DMS153 treated with DMSO at 0.1 percent for 48 hours (cell line): ENCODE measurements at regions not wholly inside any gene's neighbourhood (a gene's known extent, or its start where the extent isn't known, plus 50 kb on each side); places are given as distances from the start of the nearest gene placed in this dataset.
A peak's percentile ranks its signal among the peaks of the same experiment; 100 is the strongest.
"Not testable (repeated sequence)": the region's sequence is repeated elsewhere in the genome, so short reads cannot be mapped to it uniquely, and the experiment has no call there.

Experiments used
- DNase-seq: peaks from one replicate; lab custom pipeline; 2025; ENCODE audit not compliant: unreplicated experiment; lab: John Stamatoyannopoulos, UW

- no peak for DNase-seq
These were observed 211.2 kb downstream of the PRDM9 start for GRCh38 chr5:23718564-23718963.

GRCh38 chr5:23721336-23721735 lies 213.9 kb downstream of the PRDM9 start:
- no peak for DNase-seq

GRCh38 chr5:23727271-23727670 lies 219.9 kb downstream of the PRDM9 start:
- DNase-seq, result peak; percentile 96

- no peak for DNase-seq
These were observed 222.6 kb downstream of the PRDM9 start for GRCh38 chr5:23730023-23730422.

DNA sequence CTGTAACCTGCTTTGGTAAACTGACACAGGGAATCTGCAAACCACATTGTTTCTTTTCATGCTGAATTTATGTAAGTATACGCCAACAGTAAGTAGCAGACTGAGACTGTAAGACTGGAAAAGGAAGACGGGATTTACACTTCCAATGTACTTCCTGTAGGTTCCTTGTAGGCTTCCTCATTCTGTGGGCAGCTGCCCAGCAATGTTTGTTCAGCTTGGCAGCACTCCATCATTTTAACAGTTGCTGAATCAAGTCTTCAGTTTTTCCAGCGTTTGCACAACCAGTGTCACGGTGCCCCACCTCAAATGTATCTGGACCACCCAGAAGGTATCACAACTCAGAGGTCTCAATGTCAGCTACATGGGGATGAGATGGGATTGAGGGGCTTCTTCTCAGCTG lies 232.6 kb downstream of the PRDM9 start:
- no peak for DNase-seq

DNA sequence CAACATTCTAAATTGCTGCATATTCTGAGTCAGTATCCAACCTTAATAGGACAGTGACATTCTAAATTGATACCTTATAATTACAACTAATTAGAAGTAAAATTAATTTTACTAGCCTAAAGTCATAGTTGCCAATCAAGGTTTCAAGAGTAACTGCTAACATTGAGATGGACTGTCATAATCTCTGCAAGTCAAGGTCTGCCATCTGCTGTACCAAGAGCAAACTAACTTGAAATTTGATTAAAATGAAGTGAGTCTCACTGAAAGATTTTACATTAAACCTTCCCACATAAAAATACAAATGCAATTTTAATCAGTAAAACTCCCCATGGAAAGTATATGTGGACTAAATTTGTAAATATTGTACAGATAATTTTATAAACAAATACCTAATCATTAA lies 235.3 kb downstream of the PRDM9 start:
- peak; percentile 23 for DNase-seq

DNA sequence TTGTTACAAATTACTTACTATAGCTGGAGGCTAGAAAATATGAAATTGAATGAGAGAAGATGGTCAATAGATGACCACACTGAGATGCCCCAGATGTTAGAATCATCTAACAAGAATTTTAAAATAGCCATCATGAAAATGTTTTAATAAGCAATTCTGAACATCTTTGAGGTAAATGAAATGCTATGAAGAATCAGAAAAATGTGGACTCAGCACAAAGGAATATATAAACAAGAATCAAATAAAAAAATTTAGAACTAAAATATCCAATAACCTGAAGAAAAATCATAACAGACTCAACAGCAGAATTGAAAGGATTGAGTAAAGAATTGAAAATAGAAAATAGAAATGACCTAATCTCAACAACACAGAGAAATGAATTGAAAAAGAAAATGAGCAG lies 248.5 kb downstream of the PRDM9 start:
- DNase-seq, result no peak

DNA sequence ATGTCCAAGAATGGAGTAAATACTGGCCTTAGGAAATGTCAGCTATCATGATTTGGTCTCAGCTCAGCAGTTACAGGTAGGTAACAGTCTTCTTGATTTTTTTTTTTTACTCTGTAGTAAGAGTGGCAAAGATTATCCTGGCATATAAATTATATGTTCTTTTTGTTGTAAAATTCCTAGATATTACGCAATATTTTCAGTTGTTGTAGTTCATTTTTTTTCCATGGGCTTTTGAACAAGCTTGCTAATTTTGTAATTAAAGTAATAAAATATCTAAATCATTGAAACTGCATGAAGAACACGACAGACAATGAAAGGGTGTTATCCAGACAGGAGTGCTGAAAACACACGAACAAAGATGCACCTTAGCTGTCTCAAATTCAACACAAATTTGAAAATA lies 249.4 kb downstream of the PRDM9 start:
- DNase-seq, result no peak

- no peak for DNase-seq
These were observed 255.8 kb downstream of the PRDM9 start for GRCh38 chr5:23763170-23763569.

DNA sequence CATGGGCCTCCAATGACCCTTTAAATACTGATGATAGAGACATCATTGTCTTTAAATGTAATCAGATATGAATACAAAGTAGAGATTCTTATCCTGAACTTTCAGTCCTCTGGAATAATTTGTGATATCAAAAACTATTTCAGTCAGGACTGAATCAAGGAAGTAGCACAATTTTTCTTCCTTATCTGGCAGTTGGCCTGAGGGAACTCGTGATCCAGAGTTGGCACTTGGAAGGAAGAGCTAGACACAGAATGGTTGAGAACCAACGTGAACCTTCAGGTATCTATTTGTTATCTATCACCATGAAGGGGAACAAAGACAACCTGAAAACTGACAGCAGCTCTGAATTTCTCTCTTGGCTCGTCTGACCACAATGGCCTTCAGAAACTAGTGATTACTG lies 269.3 kb downstream of the PRDM9 start:
- no peak for DNase-seq

DNA sequence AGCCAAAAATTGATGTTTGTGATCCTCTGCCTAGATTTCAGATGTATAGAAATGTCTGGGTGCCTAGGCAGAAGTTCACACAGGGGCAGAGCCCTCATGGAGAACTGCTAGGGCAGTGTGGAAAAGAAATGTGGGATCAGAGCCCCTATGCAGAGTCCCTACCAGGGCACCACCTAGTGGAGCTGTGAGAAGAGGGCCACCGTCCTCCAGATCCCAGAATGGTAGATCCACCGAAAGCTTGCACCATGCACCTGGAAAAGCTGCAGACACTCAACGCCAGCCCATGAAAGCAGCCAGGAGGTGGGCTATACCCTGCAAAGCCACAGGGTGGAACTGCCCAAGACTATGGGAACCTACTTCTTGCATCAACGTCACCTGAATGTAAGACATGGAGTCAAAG lies 292.9 kb downstream of the PRDM9 start:
- DNase-seq, result not testable (repeated sequence)

- peak; percentile 36 for DNase-seq
These were observed 313.5 kb downstream of the PRDM9 start for GRCh38 chr5:23820765-23821471.

DNA sequence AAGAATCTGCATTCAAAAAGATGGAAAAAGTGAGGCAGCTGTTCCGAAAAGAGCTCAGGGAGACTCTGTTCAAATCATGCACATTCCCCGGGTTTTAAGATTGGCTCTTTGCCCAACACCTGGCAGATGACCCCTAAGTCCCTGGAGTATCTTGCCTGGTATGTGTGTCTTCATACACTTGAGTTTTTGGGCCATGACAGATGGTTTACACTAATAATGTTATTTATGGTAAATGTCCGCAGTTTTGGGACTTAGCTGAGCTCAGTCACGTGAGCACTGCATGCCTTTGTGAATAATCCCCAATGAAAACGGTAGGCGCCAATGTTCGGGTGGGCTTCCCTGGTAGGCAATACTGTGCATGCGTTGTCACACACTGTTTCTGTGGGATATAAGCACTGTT lies 316.1 kb downstream of the PRDM9 start:
- DNase-seq, result no peak

- no peak for DNase-seq
These were observed 317.8 kb downstream of the PRDM9 start for GRCh38 chr5:23825196-23825595.

- DNase-seq, result peak; percentile 10
These were observed 332.7 kb downstream of the PRDM9 start for GRCh38 chr5:23840083-23840482.

DNA sequence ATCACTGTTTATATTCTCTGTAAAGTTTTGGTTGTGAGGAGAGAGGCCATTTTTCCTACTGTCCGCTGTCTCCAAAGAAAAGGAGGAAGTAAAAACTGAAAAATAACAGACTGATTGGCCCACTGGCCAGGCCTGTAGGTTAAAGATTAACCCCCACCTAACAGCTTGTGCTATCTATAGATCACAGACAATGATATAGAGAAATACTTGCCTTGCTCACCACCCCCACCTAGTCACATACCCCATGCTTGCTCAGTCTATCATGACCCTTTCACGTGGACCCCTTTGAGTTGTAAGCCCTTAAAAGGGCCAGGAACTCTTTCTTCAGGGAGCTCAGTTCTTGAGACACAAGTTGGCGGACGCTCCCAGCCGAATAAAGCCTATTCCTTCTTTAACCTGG lies 357.4 kb downstream of the PRDM9 start:
- DNase-seq, result no peak

DNA sequence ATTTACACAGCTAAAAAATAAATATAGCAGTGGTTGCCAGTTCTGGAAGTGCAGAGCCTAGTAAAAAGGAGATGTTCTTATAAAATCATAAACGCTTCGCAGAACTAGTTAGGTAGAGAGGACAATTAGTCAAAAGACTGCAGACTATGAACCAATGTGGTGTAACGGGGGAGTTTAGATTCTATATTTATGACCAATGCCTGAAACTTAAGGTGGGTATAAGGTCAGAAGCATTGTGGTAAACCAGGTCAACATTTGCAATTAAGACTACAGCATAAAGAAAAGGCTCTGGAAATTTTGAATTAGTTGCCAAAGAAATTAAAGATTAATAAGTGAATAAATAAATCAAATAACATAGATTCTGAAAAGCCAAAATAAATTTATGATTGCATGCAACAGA lies 370.4 kb downstream of the PRDM9 start:
- DNase-seq, result no peak

GRCh38 chr5:23884405-23885031 lies 377.1 kb downstream of the PRDM9 start:
- no peak for DNase-seq

- DNase-seq, result no peak
These were observed 386.2 kb downstream of the PRDM9 start for GRCh38 chr5:23893561-23893960.

DNA sequence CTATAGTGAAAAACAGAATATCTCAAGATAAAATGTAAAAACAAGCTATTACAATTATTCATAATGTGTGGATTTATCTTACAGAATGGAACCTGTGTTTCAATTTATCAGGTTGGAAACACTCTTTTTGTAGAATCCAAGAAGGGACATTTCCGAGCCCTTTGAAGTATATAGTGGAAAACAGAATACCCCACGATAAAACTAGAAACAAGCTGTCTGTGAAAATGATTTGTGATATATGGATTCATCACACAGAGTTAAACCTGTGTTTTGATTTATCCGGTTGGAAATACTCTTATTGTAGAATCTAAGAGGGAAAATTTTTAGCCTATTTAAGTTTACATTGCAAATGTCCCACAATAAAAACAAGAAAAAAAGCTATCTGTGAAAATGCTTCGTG lies 388.2 kb downstream of the PRDM9 start:
- no peak for DNase-seq

GRCh38 chr5:23930985-23931384 lies 423.6 kb downstream of the PRDM9 start:
- no peak for DNase-seq

GRCh38 chr5:23951261-23951928 lies 444.0 kb downstream of the PRDM9 start:
- DNase-seq, result not testable (repeated sequence)
